H1 (cell line): ENCODE measurements at regions not wholly inside any gene's neighbourhood (a gene's known extent, or its start where the extent isn't known, plus 50 kb on each side); places are given as distances from the start of the nearest gene placed in this dataset.

Source experiments
- CEBPB ChIP-seq: IDR thresholded peaks from 2 replicates; pipeline ENCODE4 v1.6.1; 2012; ENCODE audit warnings: low read depth, low read length
- TCF12 ChIP-seq: IDR thresholded peaks from 2 replicates; pipeline ENCODE4 v1.6.1; 2011; ENCODE audit warnings: low read depth, mild to moderate bottlenecking, low read length
- ZNF274 ChIP-seq: IDR thresholded peaks from 2 replicates; pipeline ENCODE4 v1.7.0; 2012; ENCODE audit warnings: low read length, borderline replicate concordance; ENCODE audit errors: extremely low read depth

- TF ChIP-seq CEBPB (no peak), ZNF274 (no peak), TCF12 (no peak)
- TF ChIP-seq, all 59 proteins: peak for 0
Observed at GRCh38 chr3:70803319-70803718, 490.9 kb upstream of the MDFIC2 start (continued).
